ENCODE measurements at regions not wholly inside any gene's neighbourhood (a gene's known extent, or its start where the extent isn't known, plus 50 kb on each side); places are given as distances from the start of the nearest gene placed in this dataset.

DNA sequence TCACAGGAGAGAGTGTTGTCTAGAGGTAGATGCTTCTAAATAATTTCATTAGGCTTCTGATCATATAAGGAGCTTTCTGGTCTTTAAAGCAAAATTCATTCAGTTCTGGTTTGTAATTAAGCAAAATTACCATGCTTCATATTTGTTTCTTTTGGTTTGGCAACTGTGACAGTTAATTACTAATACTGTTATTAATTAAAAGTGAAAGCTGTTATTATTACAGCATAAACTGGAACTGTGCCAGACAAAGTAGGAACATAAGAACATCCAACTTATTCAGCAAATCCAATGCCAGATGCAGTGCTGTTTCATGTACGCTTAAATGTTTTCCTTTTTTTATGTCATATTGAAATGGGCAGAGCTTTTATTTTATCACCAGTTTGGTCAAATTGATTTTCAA, 70.4 kb upstream of the DAB2 start:
- Histone ChIP-seq H3K9me3 (peaks cover 0 to 14% of the 10 kb centered on the region in 2 donors), H3K4me3 (no peak overlapping the region), H3K27me3 (no peaks in the 10 kb centered on the region), H3K4me1 (peaks cover 0 to 7% of the 10 kb centered on the region in 2 donors), H3K27ac (no peak overlapping the region), H3K36me3 (no peaks in the 10 kb centered on the region)
- TF ChIP-seq, protein P1, sequence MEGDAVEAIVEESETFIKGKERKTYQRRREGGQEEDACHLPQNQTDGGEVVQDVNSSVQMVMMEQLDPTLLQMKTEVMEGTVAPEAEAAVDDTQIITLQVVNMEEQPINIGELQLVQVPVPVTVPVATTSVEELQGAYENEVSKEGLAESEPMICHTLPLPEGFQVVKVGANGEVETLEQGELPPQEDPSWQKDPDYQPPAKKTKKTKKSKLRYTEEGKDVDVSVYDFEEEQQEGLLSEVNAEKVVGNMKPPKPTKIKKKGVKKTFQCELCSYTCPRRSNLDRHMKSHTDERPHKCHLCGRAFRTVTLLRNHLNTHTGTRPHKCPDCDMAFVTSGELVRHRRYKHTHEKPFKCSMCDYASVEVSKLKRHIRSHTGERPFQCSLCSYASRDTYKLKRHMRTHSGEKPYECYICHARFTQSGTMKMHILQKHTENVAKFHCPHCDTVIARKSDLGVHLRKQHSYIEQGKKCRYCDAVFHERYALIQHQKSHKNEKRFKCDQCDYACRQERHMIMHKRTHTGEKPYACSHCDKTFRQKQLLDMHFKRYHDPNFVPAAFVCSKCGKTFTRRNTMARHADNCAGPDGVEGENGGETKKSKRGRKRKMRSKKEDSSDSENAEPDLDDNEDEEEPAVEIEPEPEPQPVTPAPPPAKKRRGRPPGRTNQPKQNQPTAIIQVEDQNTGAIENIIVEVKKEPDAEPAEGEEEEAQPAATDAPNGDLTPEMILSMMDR (IDR thresholded peaks at IDR 0.05): no peak
- no peak for DNase-seq (ENCODE audit: low spot score in 2 of 2)
- intact Hi-C loops (cut with DNase I): no loop called here

DNA sequence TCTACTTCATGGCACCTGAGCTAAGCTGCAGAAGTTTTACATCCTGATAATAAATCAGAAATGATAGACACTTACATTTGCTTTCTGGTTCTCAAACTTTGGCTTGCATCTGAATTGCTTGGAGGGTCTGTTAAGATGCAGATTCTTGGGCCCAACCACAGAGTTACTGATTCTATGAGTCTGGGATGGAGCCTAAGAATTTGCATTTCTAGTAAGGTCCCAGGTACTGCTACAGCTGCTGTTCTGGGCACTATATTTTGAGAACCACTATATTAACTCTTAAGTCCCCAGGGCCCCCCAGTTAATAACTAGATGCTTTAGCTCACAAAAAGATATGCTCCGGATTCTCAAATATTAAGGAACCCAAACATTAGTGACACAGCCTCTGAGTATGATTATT, 69.8 kb upstream of the DAB2 start:
- intact Hi-C loops (cut with DNase I): no loop called here
- no peak overlapping the region for H3K4me3 ChIP-seq
- H3K36me3 ChIP-seq: no peaks in the 10 kb centered on the region
- H3K4me1 ChIP-seq: peaks cover 0 to 7% of the 10 kb centered on the region in 2 donors
- DNase-seq (ENCODE audit: low spot score in 2 of 2): no peak
- H3K9me3 ChIP-seq: peaks cover 0 to 17% of the 10 kb centered on the region in 2 donors
- TF ChIP-seq, protein P1 (IDR thresholded peaks at IDR 0.05): no peak
- no peaks in the 10 kb centered on the region for H3K27me3 ChIP-seq
- H3K27ac ChIP-seq: no peak overlapping the region

DNA sequence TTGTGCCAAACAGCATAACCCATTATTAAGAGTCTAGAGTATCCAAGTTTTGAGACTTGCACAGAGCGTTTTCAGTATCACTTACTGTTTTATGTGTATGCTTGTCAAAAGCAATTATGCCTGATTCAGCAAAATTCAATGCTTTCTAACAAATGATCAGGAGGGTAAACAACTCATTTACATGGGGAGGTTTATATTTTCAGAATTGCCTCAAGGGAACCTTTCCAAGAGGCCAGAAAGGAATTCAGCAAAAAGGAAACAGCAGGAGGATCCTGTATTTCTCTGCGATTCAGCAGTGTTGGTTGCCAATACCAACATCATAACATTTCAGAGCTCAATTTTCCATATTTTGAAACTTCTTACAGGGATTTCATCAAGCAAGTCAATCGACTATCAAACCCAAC, 69.3 kb upstream of the DAB2 start:
- intact Hi-C loops (cut with DNase I): no loop called here
- no peak overlapping the region for H3K4me3 ChIP-seq
- no peak for DNase-seq (ENCODE audit: low spot score in 2 of 2)
- H3K36me3 ChIP-seq: no peaks in the 10 kb centered on the region
- TF ChIP-seq, protein P1 (IDR thresholded peaks at IDR 0.05): no peak
- no peaks in the 10 kb centered on the region for H3K27me3 ChIP-seq
- H3K4me1 ChIP-seq: peaks cover 0 to 7% of the 10 kb centered on the region in 2 donors
- H3K27ac ChIP-seq: no peak overlapping the region
- peaks cover 0 to 17% of the 10 kb centered on the region in 2 donors for H3K9me3 ChIP-seq

DNA sequence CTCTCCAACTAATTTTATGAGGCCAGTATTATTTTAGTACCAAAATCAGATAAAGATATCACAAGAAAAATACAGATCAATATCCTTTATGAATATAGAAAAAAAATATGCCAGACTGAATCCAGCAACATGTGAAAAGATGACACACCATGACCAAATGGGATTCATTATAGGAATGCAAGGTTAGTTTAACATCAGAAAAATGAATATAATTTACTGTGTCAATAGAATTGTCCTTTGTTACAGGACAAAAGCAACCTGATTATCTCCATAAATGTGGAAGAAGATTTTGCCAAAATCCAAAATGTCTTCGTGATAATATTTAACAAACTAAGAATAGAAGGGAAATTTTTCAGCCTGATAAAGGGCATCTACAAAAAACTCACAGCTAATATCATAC, 66.4 kb upstream of the DAB2 start:
- peaks cover 0 to 3% of the 10 kb centered on the region in 2 donors for H3K4me1 ChIP-seq
- TF ChIP-seq, protein P1 (IDR thresholded peaks at IDR 0.05): no peak
- H3K36me3 ChIP-seq: no peaks in the 10 kb centered on the region
- H3K9me3 ChIP-seq: peaks cover 0 to 17% of the 10 kb centered on the region in 2 donors
- no peaks in the 10 kb centered on the region for H3K27me3 ChIP-seq
- H3K4me3 ChIP-seq: no peak overlapping the region
- DNase-seq (ENCODE audit: low spot score in 2 of 2): no peak
- intact Hi-C loops (cut with DNase I): no loop called here
- H3K27ac ChIP-seq: no peak overlapping the region

DNA sequence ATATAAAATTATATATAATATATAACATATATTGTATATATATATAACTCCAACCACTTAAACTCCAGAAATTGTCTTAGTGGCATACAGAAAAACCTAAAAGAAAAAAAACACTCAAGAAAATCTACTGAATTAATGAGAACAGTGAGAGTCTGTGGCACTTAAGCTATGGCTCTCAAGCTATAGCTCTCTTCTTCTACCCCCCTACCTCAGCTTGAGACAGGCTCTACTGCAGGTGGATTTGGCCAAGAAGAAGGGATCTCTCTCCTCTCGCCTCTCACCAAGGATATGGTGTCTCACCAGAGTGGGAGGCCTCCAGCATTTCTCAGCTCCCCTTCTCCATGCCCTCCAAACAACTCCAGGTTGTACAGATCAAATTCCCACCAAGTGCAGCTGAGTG, 64.5 kb upstream of the DAB2 start:
- DNase-seq (ENCODE audit: low spot score in 2 of 2): no peak
- Histone ChIP-seq H3K9me3 (peaks cover 0 to 17% of the 10 kb centered on the region in 2 donors), H3K4me1 (no peaks in the 10 kb centered on the region), H3K27ac (no peak overlapping the region), H3K27me3 (no peaks in the 10 kb centered on the region), H3K4me3 (no peak overlapping the region), H3K36me3 (no peaks in the 10 kb centered on the region)
- intact Hi-C loops (cut with DNase I): no loop called here
- TF ChIP-seq, protein P1 (IDR thresholded peaks at IDR 0.05): no peak

DNA sequence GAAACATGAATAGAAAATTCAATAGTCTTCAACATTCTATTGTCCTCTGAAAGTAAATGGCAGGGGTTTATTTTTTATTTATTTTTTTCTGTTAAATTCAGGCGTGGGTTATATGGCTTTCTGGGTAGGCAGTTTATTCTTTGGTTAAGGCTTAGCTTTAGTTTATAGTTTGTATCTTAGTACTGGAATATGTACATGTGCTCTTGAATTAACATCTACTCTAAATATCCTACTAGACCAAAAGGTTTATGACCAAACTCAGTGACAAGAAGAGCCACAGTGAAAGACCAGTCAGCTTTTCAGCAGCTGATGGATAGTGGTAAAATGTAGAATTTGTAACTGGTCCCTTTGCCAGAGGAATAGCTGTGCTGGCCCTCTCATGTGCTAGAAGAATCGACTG, 62.0 kb upstream of the DAB2 start:
- Histone ChIP-seq H3K4me3 (no peak overlapping the region), H3K36me3 (no peaks in the 10 kb centered on the region), H3K27ac (no peak overlapping the region), H3K27me3 (no peaks in the 10 kb centered on the region), H3K4me1 (no peaks in the 10 kb centered on the region), H3K9me3 (peaks cover 0 to 17% of the 10 kb centered on the region in 2 donors)
- TF ChIP-seq, protein P1 (IDR thresholded peaks at IDR 0.05): no peak
- intact Hi-C loops (cut with DNase I): no loop called here
- no peak for DNase-seq (ENCODE audit: low spot score in 2 of 2)

Measured in ascending aorta (tissue), 2 donors.